ENCODE measurements at regions not wholly inside any gene's neighbourhood (a gene's known extent, or its start where the extent isn't known, plus 50 kb on each side); places are given as distances from the start of the nearest gene placed in this dataset.

DNA sequence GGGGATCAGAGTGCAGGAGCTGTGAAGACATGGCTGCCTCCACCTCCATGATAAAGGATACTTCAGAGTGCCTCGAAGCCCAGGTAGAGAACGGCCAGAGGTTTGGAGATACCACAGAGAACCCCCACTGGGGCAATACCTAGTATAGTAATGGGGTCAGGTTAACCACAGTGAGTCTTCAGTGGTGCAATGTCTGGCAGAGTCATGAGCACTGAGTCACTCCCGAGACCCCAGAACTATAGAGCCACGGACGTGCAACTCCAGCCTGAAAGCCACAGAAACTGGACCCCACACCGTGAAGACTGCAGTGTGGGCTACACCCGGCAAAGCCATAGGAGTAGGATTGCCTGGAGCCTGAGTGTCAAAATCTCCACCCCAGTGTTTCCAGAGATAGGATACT, 746.6 kb downstream of the CBLN2 start:
- TF ChIP-seq, protein P1, sequence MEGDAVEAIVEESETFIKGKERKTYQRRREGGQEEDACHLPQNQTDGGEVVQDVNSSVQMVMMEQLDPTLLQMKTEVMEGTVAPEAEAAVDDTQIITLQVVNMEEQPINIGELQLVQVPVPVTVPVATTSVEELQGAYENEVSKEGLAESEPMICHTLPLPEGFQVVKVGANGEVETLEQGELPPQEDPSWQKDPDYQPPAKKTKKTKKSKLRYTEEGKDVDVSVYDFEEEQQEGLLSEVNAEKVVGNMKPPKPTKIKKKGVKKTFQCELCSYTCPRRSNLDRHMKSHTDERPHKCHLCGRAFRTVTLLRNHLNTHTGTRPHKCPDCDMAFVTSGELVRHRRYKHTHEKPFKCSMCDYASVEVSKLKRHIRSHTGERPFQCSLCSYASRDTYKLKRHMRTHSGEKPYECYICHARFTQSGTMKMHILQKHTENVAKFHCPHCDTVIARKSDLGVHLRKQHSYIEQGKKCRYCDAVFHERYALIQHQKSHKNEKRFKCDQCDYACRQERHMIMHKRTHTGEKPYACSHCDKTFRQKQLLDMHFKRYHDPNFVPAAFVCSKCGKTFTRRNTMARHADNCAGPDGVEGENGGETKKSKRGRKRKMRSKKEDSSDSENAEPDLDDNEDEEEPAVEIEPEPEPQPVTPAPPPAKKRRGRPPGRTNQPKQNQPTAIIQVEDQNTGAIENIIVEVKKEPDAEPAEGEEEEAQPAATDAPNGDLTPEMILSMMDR (IDR thresholded peaks at IDR 0.05; ENCODE audit: poor library complexity), result no peak
- TF ChIP-seq EZH2 (IDR thresholded peaks at IDR 0.05; ENCODE audit: borderline replicate concordance), result no peak
